Daoy (cell line): ENCODE measurements at regions not wholly inside any gene's neighbourhood (a gene's known extent, or its start where the extent isn't known, plus 50 kb on each side); places are given as distances from the start of the nearest gene placed in this dataset.
"Not testable (repeated sequence)": the region's sequence is repeated elsewhere in the genome, so short reads cannot be mapped to it uniquely, and the experiment has no call there.

Experiments
- DNase-seq: peaks from one replicate; pipeline ENCODE4 v3.0.0-alpha.2; 2015; ENCODE audit warnings: low read depth

GRCh38 chr21:9024006-9024767 is 1497.2 kb upstream of the TPTE start:
- not testable (repeated sequence) for DNase-seq

GRCh38 chr21:9026729-9027416 is 1494.5 kb upstream of the TPTE start:
- not testable (repeated sequence) for DNase-seq

GRCh38 chr21:9027417-9027800 is 1494.0 kb upstream of the TPTE start:
- DNase-seq = not testable (repeated sequence)

GRCh38 chr21:9028624-9029431 is 1492.6 kb upstream of the TPTE start:
- DNase-seq = not testable (repeated sequence)

DNA sequence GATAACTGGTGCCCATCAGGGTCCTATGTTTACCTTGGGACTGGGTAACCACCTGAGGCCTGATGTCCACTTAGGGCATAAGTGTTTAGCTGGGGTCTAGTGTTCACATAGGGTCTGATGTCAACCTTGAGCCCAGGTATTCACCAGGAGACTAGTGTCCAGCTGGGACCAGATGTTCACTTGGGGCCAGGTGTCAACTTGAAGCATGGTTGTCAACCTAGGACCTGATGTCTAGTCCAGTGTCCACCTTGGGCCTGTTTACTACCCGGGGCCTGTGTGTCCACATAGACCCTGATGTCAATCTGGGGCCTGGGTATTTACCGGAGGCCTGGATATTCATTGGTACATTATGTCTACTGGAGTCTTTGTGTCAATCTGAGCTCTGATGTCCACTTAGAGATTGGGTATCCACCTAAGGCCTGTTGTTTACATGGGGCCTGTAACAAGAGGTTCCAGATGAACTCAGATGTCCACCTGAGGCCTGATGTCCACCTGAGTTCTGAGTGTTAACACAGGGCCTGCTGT is 1491.2 kb upstream of the TPTE start:
- not testable (repeated sequence) for DNase-seq

DNA sequence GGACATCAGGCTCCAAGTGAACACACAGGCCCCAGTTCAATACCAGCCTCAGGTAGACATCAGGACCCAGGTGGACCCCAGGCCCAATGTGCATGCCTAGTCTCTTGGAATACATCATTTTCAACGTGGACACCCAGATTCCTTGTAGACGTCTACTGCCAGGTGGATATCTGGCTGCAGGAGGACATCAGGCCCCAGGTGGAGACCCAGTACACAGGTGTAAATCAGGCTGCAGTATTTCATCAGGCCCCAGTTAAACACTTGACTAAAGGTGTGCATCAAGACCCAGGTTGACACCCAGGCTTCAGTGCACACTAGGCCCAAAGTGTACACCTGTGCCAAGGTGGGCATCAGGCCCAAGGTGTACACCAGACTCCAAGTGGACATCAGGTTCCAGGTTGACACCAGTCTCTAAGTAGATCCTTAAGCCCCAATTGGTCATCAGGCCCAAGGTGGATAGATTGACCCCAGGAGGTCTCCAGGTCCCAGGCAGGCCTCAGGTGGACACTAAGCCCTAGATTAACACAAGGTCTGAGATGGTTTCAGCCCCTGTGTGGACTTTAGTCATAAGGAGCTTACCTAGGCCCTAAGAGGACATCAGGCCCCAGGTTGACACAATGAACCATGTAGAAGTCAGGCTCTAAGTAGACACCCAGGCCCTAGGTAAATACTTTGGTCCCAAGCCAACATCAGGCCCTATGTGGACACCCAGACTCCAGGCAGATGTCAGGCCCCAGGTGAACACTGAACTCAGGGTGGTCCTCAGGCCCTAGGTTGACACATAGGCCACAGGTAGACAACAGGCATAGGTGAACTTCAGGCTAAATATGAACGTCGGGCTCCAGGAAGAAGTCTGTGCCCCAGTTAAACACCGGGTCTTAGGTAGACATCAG is 1489.7 kb upstream of the TPTE start:
- DNase-seq = not testable (repeated sequence)

GRCh38 chr21:9032547-9032946 is 1488.8 kb upstream of the TPTE start:
- DNase-seq = not testable (repeated sequence)

- DNase-seq = not testable (repeated sequence)
These were observed 1488.1 kb upstream of the TPTE start for GRCh38 chr21:9033295-9033694.

- DNase-seq = not testable (repeated sequence)
These were observed 1486.7 kb upstream of the TPTE start for GRCh38 chr21:9034491-9035200.

GRCh38 chr21:9035225-9035624 is 1486.2 kb upstream of the TPTE start:
- DNase-seq = not testable (repeated sequence)

- DNase-seq = not testable (repeated sequence)
These were observed 1485.4 kb upstream of the TPTE start for GRCh38 chr21:9035970-9036369.

DNA sequence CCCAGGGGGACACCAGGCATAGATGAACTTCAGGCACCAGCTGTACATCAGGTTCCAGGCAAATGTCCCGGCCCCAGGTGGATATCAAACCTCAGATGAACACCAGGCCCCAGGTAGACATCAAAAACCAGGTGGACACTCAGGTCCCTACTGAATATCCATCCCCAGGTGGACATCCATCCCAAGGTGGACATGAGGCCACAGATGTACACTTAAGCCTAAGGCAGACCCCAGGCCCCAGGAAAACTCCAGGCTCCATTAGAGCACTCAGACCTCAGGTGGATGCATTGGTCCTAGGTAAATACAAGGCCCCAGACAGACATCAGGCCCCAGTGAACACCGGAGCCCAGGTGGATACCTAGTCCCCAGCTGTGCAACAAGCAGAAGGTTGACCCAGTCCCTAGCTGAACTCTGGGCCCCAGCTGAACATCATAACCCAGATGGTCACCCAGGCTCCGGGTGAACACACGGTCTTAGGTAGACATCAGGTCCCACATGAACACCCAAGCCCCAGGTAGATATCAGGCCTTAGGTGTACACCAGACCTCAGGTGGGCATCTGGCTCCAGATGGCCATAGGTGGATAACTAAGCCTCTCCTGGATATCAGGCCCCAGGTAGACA is 1484.3 kb upstream of the TPTE start:
- not testable (repeated sequence) for DNase-seq

DNA sequence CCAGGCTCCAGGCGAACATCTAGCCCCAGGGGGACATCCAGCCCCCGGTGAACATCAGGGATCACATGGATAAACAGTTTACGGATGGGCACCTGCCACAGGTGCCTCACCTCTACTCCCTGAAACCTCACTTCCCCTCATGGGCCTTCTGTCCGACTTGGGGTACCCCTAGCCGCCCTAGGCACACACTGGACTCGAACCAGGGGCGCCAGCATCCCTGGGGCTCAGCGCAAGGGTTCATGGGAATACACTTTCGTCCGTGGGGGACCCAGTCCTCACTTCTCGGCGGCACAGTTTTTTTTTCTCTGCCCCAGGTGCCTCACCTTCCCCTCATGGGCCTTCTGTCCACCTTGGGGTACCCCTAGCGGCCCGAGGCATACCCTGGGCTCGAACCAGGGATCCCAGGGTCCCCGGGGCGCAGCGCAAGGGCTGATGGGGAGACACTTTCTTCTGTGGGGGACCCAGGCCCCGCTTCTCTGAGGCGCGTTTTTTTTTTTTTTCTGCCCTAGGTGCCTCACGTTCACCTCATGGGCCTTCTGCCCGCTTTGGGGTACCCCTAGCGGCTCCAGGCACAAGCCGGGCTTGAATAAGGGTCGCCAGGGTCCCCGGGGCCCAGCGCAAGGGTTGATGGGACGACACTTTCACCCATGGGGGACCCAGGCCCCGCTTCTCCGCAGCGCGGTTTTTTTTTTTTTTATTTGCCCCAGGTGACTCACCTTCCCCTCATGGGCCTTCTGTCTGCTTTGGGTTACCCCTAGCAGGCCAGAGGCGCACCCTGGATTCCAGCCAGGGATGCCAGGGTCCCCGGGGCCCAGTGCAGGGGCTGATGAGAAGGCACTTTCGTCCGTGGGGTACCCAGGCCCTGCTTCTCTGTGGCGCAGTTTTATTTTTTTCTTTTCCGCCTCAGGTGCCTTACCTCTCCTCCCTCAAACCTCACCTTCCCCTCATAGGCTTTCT is 1483.5 kb upstream of the TPTE start:
- not testable (repeated sequence) for DNase-seq

DNA sequence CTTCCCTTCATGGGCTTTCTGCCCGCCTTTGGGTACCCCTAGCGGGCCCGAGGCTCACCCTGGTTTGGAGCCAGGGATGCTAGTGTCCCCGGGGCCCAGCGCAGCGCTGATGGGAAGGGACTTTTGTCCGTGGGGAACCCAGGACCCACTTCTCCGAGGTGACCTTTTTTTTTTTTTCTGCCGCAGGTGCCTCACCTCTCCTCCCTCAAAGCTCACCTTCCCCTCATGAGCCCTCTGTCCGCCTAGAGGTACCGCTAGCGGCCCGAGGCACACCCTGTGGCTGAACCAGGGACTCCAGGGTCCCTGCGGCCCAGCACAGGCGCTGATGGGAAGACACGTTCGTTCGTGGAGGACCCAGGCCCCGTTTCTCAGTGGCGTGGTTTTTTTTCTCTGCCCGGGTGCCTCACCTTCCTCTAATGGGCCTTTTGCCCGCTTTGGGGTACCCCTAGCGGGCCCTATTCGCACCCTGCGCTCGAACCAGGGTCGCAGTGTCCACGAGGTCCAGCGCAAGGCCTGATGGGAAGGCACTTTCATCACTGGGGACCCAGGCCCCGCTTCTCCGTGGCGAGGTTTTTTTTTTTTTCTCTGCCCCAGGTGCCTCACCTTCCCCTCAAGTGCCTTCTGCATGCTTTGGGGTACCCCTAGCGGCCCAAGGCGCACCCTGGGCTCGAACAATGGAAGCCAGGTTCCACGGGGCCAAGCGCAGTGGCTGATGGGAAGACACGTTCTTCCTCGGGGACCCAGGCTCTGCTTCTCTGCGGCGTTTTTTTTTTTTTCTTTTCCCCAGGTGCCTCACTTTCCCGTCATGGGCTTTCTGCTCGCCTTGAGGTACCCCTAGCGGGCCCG is 1481.6 kb upstream of the TPTE start:
- DNase-seq = not testable (repeated sequence)

- not testable (repeated sequence) for DNase-seq
These were observed 1481.0 kb upstream of the TPTE start for GRCh38 chr21:9040406-9040805.

GRCh38 chr21:9041175-9041948 is 1480.0 kb upstream of the TPTE start:
- DNase-seq = not testable (repeated sequence)

GRCh38 chr21:9043089-9043488 is 1478.3 kb upstream of the TPTE start:
- DNase-seq = not testable (repeated sequence)
